GM21737 (cell line): ENCODE measurements at regions not wholly inside any gene's neighbourhood (a gene's known extent, or its start where the extent isn't known, plus 50 kb on each side); places are given as distances from the start of the nearest gene placed in this dataset.
"Not testable (repeated sequence)": the region's sequence is repeated elsewhere in the genome, so short reads cannot be mapped to it uniquely, and the experiment has no call there.

Experiments
- ATAC-seq: cut with Tn5 transposase; IDR thresholded peaks from one replicate; pipeline ENCODE4 v1.9.1; 2021; ENCODE audit warnings: mild to moderate bottlenecking, moderate library complexity; ENCODE audit not compliant: unreplicated experiment

- ATAC-seq = no peak
Measured at GRCh38 chrX:63186137-63186536, 165.0 kb downstream of the SPIN4 start.

GRCh38 chrX:63179852-63180251 lies 171.3 kb downstream of the SPIN4 start:
- not testable (repeated sequence) for ATAC-seq

- ATAC-seq = not testable (repeated sequence)
Measured at GRCh38 chrX:63176578-63176977, 174.6 kb downstream of the SPIN4 start.

GRCh38 chrX:63173841-63174718 lies 177.1 kb downstream of the SPIN4 start:
- not testable (repeated sequence) for ATAC-seq

- not testable (repeated sequence) for ATAC-seq
Measured at GRCh38 chrX:63169416-63169815, 181.7 kb downstream of the SPIN4 start.

GRCh38 chrX:63168949-63169348 lies 182.2 kb downstream of the SPIN4 start:
- not testable (repeated sequence) for ATAC-seq

GRCh38 chrX:63167002-63167401 lies 184.1 kb downstream of the SPIN4 start:
- not testable (repeated sequence) for ATAC-seq

- ATAC-seq = not testable (repeated sequence)
Measured at GRCh38 chrX:63160994-63161393, 190.1 kb downstream of the SPIN4 start.

- not testable (repeated sequence) for ATAC-seq
Measured at GRCh38 chrX:63160340-63160739, 190.8 kb downstream of the SPIN4 start.

- not testable (repeated sequence) for ATAC-seq
Measured at GRCh38 chrX:63145526-63145925, 205.6 kb downstream of the SPIN4 start.

GRCh38 chrX:63142588-63142987 lies 208.5 kb downstream of the SPIN4 start:
- ATAC-seq = not testable (repeated sequence)

GRCh38 chrX:63135859-63136258 lies 215.3 kb downstream of the SPIN4 start:
- not testable (repeated sequence) for ATAC-seq

- ATAC-seq = no peak
Measured at GRCh38 chrX:63128509-63128908, 222.6 kb downstream of the SPIN4 start.

- ATAC-seq = no peak
Measured at GRCh38 chrX:63115196-63115595, 235.9 kb downstream of the SPIN4 start.

GRCh38 chrX:63101879-63102620 lies 249.1 kb downstream of the SPIN4 start:
- no peak for ATAC-seq

GRCh38 chrX:63058204-63058603 lies 292.9 kb downstream of the SPIN4 start:
- no peak for ATAC-seq

- ATAC-seq = no peak
Measured at GRCh38 chrX:63050225-63050624, 300.9 kb downstream of the SPIN4 start.

- ATAC-seq = no peak
Measured at GRCh38 chrX:63032811-63033210, 318.3 kb downstream of the SPIN4 start.

GRCh38 chrX:63013549-63013948 lies 337.6 kb downstream of the SPIN4 start:
- ATAC-seq = no peak

- no peak for ATAC-seq
Measured at GRCh38 chrX:63012574-63012973, 338.6 kb downstream of the SPIN4 start.

GRCh38 chrX:63000196-63000595 lies 350.9 kb downstream of the SPIN4 start:
- ATAC-seq = not testable (repeated sequence)
